IMR-90 (cell line): ENCODE measurements at regions not wholly inside any gene's neighbourhood (a gene's known extent, or its start where the extent isn't known, plus 50 kb on each side); places are given as distances from the start of the nearest gene placed in this dataset.

Experiments
- ATAC-seq: fragments of 200-7000 bp; cut with Tn5 transposase; 2 replicates; pipeline ENCODE4 v1.9.1; 2020; ENCODE audit warnings: low read depth, mild to moderate bottlenecking, moderate library complexity
- BruUV-seq: library from RNA; stranded (reverse); fragments of 400-500 nt; replicated peaks from 2 replicates; lab custom pipeline; 2021; lab: Mats Ljungman, UMichigan
- CTCF ChIA-PET: fragments of 300-600 bp; formaldehyde crosslinking; extraction: SDS; loops from one replicate; lab custom pipeline; 2021; ENCODE audit warnings: antibody characterized with exemption; lab: Yijun Ruan, JAX
- POLR2A ChIA-PET: fragments of 300-600 bp; sonication (Branson Sonifier 250); formaldehyde crosslinking; loops from one replicate; lab custom pipeline; 2022; ENCODE audit warnings: antibody characterized with exemption; ENCODE audit not compliant: unreplicated experiment; lab: Charles Lee
- DNase-seq: peaks from one replicate; pipeline ENCODE4 v3.0.0; 2013
- H2AFZ ChIP-seq: replicated peaks from 2 replicates; pipeline ENCODE3; 2013; ENCODE audit warnings: low read length, mild to moderate bottlenecking; ENCODE audit not compliant: poor library complexity
- H2AK5ac ChIP-seq: 2 replicates; pipeline ENCODE4 v1.6.1; 2013; ENCODE audit warnings: low read depth, low read length, inconsistent platforms
- H2AK9ac ChIP-seq: replicated peaks from 2 replicates; pipeline ENCODE3; 2013; ENCODE audit warnings: mild to moderate bottlenecking, low read depth, low read length, moderate library complexity; ENCODE audit not compliant: poor library complexity
- H2BK120ac ChIP-seq: 2 replicates; pipeline ENCODE4 v1.6.1; 2013; ENCODE audit warnings: low read depth, low read length, inconsistent platforms
- H2BK15ac ChIP-seq: 3 replicates; pipeline ENCODE4 v1.6.1; 2013; ENCODE audit warnings: low read depth, low read length, inconsistent platforms
- H2BK20ac ChIP-seq: 2 replicates; pipeline ENCODE4 v1.6.1; 2013; ENCODE audit warnings: low read depth, mild to moderate bottlenecking, inconsistent platforms, low read length, moderate library complexity
- H2BK5ac ChIP-seq: 2 replicates; pipeline ENCODE4 v1.6.1; 2013; ENCODE audit warnings: mild to moderate bottlenecking, low read depth, low read length, inconsistent platforms; ENCODE audit not compliant: poor library complexity, severe bottlenecking
- H3K14ac ChIP-seq: replicated peaks from 2 replicates; pipeline ENCODE4 v1.6.1; 2013; ENCODE audit warnings: low read depth, low read length, inconsistent platforms
- H3K18ac ChIP-seq: 2 replicates; pipeline ENCODE4 v1.6.1; 2013; ENCODE audit warnings: low read depth, low read length, control low read depth
- H3K23ac ChIP-seq: 2 replicates; pipeline ENCODE4 v1.6.1; 2013; ENCODE audit warnings: low read depth, low read length, inconsistent platforms
- H3K27ac ChIP-seq: 2 replicates; pipeline ENCODE4 v1.5.1; 2013; ENCODE audit warnings: mild to moderate bottlenecking, control low read depth, low read length; ENCODE audit not compliant: insufficient read depth
- H3K27me3 ChIP-seq: 2 replicates; pipeline ENCODE4 v1.6.1; 2013; ENCODE audit warnings: low read length; ENCODE audit not compliant: control insufficient read depth, insufficient read depth
- H3K36me3 ChIP-seq: 2 replicates; pipeline ENCODE4 v1.6.1; 2013; ENCODE audit warnings: low read length, mixed read lengths; ENCODE audit not compliant: control insufficient read depth, insufficient read depth
- H3K4ac ChIP-seq: 2 replicates; pipeline ENCODE4 v1.6.1; 2013; ENCODE audit warnings: low read depth, low read length, inconsistent platforms
- H3K4me1 ChIP-seq: 2 replicates; pipeline ENCODE4 v1.6.1; 2013; ENCODE audit warnings: low read length, mixed read lengths; ENCODE audit not compliant: control insufficient read depth, insufficient read depth
- H3K4me2 ChIP-seq: 2 replicates; pipeline ENCODE4 v1.6.1; 2013; ENCODE audit warnings: low read depth, mild to moderate bottlenecking, control low read depth, low read length, moderate library complexity
- H3K4me3 ChIP-seq: 2 replicates; pipeline ENCODE4 v1.5.1; 2013; ENCODE audit warnings: low read depth, mild to moderate bottlenecking, control low read depth, low read length, moderate library complexity; ENCODE audit not compliant: insufficient read depth
- H3K56ac ChIP-seq: 2 replicates; pipeline ENCODE4 v1.6.1; 2013; ENCODE audit warnings: low read length, inconsistent platforms; ENCODE audit not compliant: insufficient read depth; ENCODE audit errors: extremely low read depth
- H3K79me1 ChIP-seq, 2 experiments: 2 replicates each; pipeline ENCODE4 v1.6.1; 2013; ENCODE audit warnings: low read length in 2 of 2, inconsistent platforms in 1 of 2, low read depth in 1 of 2
- H3K9ac ChIP-seq: 2 replicates; pipeline ENCODE4 v1.6.1; 2013; ENCODE audit warnings: low read depth, low read length, control low read depth
- H3K9me1 ChIP-seq: 2 replicates; pipeline ENCODE4 v1.6.1; 2013; ENCODE audit warnings: low read length, inconsistent platforms; ENCODE audit not compliant: insufficient read depth
- H3K9me3 ChIP-seq: 2 replicates; pipeline ENCODE4 v1.6.1; 2013; ENCODE audit warnings: low read length; ENCODE audit not compliant: control insufficient read depth, insufficient read depth
- H4K20me1 ChIP-seq: 2 replicates; pipeline ENCODE4 v1.6.1; 2013; ENCODE audit warnings: low read length, inconsistent platforms; ENCODE audit not compliant: insufficient read depth
- H4K5ac ChIP-seq: 2 replicates; pipeline ENCODE4 v1.6.1; 2013; ENCODE audit warnings: mild to moderate bottlenecking, low read depth, low read length, control low read depth
- H4K8ac ChIP-seq, 2 experiments: 2 replicates each; pipeline ENCODE4 v1.6.1; 2013; ENCODE audit warnings: low read depth in 2 of 2, low read length in 2 of 2, control low read depth in 1 of 2, inconsistent platforms in 1 of 2
- H4K91ac ChIP-seq: 2 replicates; pipeline ENCODE4 v1.6.1; 2013; ENCODE audit warnings: low read depth, low read length, inconsistent platforms; ENCODE audit not compliant: insufficient read depth
- BHLHE40 ChIP-seq: fragments of 150-350 bp; IDR thresholded peaks from 2 replicates; pipeline ENCODE4 v1.6.1; 2016; ENCODE audit warnings: mild to moderate bottlenecking, low read depth, low read length
- CEBPB ChIP-seq: IDR thresholded peaks from 2 replicates; pipeline ENCODE4 v1.6.1; 2012; ENCODE audit warnings: low read depth, low read length, improper control_type of control experiment
- CHD1 ChIP-seq: IDR thresholded peaks from 2 replicates; pipeline ENCODE4 v1.6.1; 2012; ENCODE audit warnings: low read depth, low read length, improper control_type of control experiment
- ELK1 ChIP-seq: fragments of 150-350 bp; IDR thresholded peaks from 2 replicates; pipeline ENCODE4 v1.6.1; 2016; ENCODE audit warnings: low read depth, mild to moderate bottlenecking, low read length, moderate library complexity, borderline replicate concordance
- FOS ChIP-seq: fragments of 150-350 bp; IDR thresholded peaks from 2 replicates; pipeline ENCODE4 v1.6.1; 2016; ENCODE audit warnings: low read depth, low read length
- MAFK ChIP-seq: IDR thresholded peaks from 2 replicates; pipeline ENCODE4 v1.6.1; 2012; ENCODE audit warnings: low read depth, low read length, improper control_type of control experiment
- MAZ ChIP-seq: IDR thresholded peaks from 2 replicates; pipeline ENCODE4 v1.6.1; 2012; ENCODE audit warnings: low read depth, mild to moderate bottlenecking, low read length, improper control_type of control experiment, moderate library complexity, borderline replicate concordance
- MXI1 ChIP-seq: IDR thresholded peaks from 2 replicates; pipeline ENCODE4 v1.6.1; 2012; ENCODE audit warnings: low read depth, mild to moderate bottlenecking, low read length, moderate library complexity, borderline replicate concordance
- NFE2L2 ChIP-seq: fragments of 150-350 bp; IDR thresholded peaks from 2 replicates; pipeline ENCODE4 v1.6.1; 2016; ENCODE audit warnings: low read depth, mild to moderate bottlenecking, low read length
- POLR2A ChIP-seq: IDR thresholded peaks from 2 replicates; pipeline ENCODE4 v1.6.1; 2012; ENCODE audit warnings: mild to moderate bottlenecking, low read depth, low read length
- RAD21 ChIP-seq: IDR thresholded peaks from 2 replicates; pipeline ENCODE4 v1.6.1; 2012; ENCODE audit warnings: low read length, improper control_type of control experiment
- RCOR1 ChIP-seq: IDR thresholded peaks from 2 replicates; pipeline ENCODE4 v1.6.1; 2012; ENCODE audit warnings: mild to moderate bottlenecking, low read length, improper control_type of control experiment; ENCODE audit not compliant: insufficient replicate concordance
- RFX5 ChIP-seq: IDR thresholded peaks from 2 replicates; pipeline ENCODE4 v1.8.0; 2012; ENCODE audit warnings: low read depth, mild to moderate bottlenecking, low read length, moderate library complexity
- SMC3 ChIP-seq: fragments of 150-350 bp; IDR thresholded peaks from 2 replicates; pipeline ENCODE4 v1.6.1; 2016; ENCODE audit warnings: low read depth, mild to moderate bottlenecking, antibody characterized with exemption, low read length, moderate library complexity
- WGBS, 2 experiments: methylation state at CpG; one replicate each; pipeline versions ENCODE4 v1.1.5 to v1.1.7; 2013; ENCODE audit warnings: missing lambda C conversion rate in 2 of 2; ENCODE audit not compliant: insufficient read length in 1 of 2; ENCODE audit errors: extremely low coverage in 2 of 2; 5-methylcytosine and 5-hydroxymethylcytosine counted together
- dilution Hi-C: fragments of 300-500 bp; cut with HindIII; formaldehyde crosslinking; loops from one replicate; pipeline ENCODE4 v1.14.3; 2018; ENCODE audit warnings: low sequenced_read_pairs; ENCODE audit not compliant: unreplicated experiment
- in situ Hi-C: fragments of 300-500 bp; cut with MboI; formaldehyde crosslinking; loops from 3 replicates; pipeline ENCODE4 v1.14.3; 2019; ENCODE audit warnings: low sequenced_read_pairs, inconsistent platforms, mixed read lengths
- intact Hi-C: fragments of 100-400 bp; cut with micrococcal nuclease; formaldehyde crosslinking; loops from 2 replicates; pipeline ENCODE4 v1.10.0; 2022
- TF ChIP-seq, protein P1 (sequence below): conservative IDR thresholded peaks from 2 replicates; pipeline ENCODE4 v1.5.1; 2012; ENCODE audit warnings: mild to moderate bottlenecking, low read depth, low read length, improper control_type of control experiment
- TF ChIP-seq, protein P2 (sequence below): fragments of 150-350 bp; IDR thresholded peaks from 2 replicates; pipeline ENCODE4 v1.6.1; 2017; ENCODE audit warnings: mild to moderate bottlenecking, antibody characterized with exemption, low read length, low read depth

GRCh38 chr4:25578432-25578831 is 77.2 kb upstream of the SLC34A2 start:
- ChIA-PET CTCF (interaction anchor here (0.7 kb wide), 1 partner anchor 339 kb away, joined by 4 read pairs; no protein-coding TSS in a partner anchor), POLR2A (no interaction called here)
- no CpG with 5 or more reads among the region's 2 CpGs for WGBS, 2 experiments
- Histone ChIP-seq H2AFZ (no peak overlapping the region), H2BK5ac (no peak overlapping the region), H2BK20ac (no peak overlapping the region), H2AK5ac (no peak overlapping the region), H3K56ac (no peak overlapping the region), H3K27me3 (no peaks in the 10 kb centered on the region), H3K79me1 (no peaks in the 10 kb centered on the region), H3K4me3 (no peak overlapping the region), H3K9me3 (no peaks in the 10 kb centered on the region), H3K27ac (no peak overlapping the region), H2BK120ac (no peak overlapping the region), H3K4ac (no peak overlapping the region), H2BK15ac (no peak overlapping the region), H4K20me1 (no peaks in the 10 kb centered on the region), H4K5ac (no peak overlapping the region), H4K91ac (no peak overlapping the region), H3K4me2 (no peak overlapping the region), H3K14ac (no peak overlapping the region), H2AK9ac (no peak overlapping the region), H3K18ac (no peak overlapping the region), H4K8ac (no peak overlapping the region), H3K23ac (no peak overlapping the region), H3K36me3 (no peaks in the 10 kb centered on the region), H3K4me1 (no peaks in the 10 kb centered on the region), H3K9ac (no peak overlapping the region), H3K9me1 (no peaks in the 10 kb centered on the region)
- no TSS peak for BruUV-seq
- DNase-seq (no peak), ATAC-seq (no peak)
- in situ Hi-C loops: no loop called here
- intact Hi-C loops: no loop called here
- dilution Hi-C loops: no loop called here
- TF ChIP-seq BHLHE40 (no peak), FOS (no peak), RCOR1 (no peak), MAZ (no peak), SMC3 (no peak), CHD1 (no peak), RFX5 (no peak), CEBPB (no peak), MXI1 (no peak), NFE2L2 (no peak), ELK1 (no peak), MAFK (no peak), RAD21 (no peak), POLR2A (no peak)
- TF ChIP-seq, protein P1, sequence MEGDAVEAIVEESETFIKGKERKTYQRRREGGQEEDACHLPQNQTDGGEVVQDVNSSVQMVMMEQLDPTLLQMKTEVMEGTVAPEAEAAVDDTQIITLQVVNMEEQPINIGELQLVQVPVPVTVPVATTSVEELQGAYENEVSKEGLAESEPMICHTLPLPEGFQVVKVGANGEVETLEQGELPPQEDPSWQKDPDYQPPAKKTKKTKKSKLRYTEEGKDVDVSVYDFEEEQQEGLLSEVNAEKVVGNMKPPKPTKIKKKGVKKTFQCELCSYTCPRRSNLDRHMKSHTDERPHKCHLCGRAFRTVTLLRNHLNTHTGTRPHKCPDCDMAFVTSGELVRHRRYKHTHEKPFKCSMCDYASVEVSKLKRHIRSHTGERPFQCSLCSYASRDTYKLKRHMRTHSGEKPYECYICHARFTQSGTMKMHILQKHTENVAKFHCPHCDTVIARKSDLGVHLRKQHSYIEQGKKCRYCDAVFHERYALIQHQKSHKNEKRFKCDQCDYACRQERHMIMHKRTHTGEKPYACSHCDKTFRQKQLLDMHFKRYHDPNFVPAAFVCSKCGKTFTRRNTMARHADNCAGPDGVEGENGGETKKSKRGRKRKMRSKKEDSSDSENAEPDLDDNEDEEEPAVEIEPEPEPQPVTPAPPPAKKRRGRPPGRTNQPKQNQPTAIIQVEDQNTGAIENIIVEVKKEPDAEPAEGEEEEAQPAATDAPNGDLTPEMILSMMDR: no peak
- TF ChIP-seq, protein P2, sequence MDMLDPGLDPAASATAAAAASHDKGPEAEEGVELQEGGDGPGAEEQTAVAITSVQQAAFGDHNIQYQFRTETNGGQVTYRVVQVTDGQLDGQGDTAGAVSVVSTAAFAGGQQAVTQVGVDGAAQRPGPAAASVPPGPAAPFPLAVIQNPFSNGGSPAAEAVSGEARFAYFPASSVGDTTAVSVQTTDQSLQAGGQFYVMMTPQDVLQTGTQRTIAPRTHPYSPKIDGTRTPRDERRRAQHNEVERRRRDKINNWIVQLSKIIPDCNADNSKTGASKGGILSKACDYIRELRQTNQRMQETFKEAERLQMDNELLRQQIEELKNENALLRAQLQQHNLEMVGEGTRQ: no peak
